ENCODE measurements at regions not wholly inside any gene's neighbourhood (a gene's known extent, or its start where the extent isn't known, plus 50 kb on each side); places are given as distances from the start of the nearest gene placed in this dataset.

DNA sequence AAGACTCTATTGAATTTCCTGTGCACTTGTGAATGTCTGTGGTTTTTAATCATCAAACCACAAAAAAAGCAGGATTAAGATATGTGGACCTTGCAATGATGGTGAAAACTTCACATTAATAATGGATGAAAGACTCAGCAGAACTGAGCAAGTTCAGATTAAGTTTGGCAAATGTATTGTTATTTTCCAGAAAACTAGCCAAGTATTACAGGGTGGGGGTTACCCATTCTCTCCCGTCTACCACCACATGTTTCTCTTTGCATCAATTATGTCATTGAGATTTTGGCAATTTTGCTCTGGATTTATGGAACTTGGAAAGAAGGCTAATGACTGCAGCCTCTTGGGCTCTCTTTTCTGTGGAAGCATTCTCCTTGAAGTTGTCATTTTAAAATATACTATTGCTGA lies 577.1 kb downstream of the ANKRD50 start (continued):
- TF ChIP-seq, protein P1, sequence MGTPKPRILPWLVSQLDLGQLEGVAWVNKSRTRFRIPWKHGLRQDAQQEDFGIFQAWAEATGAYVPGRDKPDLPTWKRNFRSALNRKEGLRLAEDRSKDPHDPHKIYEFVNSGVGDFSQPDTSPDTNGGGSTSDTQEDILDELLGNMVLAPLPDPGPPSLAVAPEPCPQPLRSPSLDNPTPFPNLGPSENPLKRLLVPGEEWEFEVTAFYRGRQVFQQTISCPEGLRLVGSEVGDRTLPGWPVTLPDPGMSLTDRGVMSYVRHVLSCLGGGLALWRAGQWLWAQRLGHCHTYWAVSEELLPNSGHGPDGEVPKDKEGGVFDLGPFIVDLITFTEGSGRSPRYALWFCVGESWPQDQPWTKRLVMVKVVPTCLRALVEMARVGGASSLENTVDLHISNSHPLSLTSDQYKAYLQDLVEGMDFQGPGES (IDR thresholded peaks at IDR 0.05; ENCODE audit: low read depth, low read length): no peak
- no peak; the same call in 1 of the 2 replicates for TF ChIP-seq MEF2A (IDR thresholded peaks at IDR 0.05; ENCODE audit: borderline replicate concordance, low read depth)
- TF ChIP-seq, protein P2, sequence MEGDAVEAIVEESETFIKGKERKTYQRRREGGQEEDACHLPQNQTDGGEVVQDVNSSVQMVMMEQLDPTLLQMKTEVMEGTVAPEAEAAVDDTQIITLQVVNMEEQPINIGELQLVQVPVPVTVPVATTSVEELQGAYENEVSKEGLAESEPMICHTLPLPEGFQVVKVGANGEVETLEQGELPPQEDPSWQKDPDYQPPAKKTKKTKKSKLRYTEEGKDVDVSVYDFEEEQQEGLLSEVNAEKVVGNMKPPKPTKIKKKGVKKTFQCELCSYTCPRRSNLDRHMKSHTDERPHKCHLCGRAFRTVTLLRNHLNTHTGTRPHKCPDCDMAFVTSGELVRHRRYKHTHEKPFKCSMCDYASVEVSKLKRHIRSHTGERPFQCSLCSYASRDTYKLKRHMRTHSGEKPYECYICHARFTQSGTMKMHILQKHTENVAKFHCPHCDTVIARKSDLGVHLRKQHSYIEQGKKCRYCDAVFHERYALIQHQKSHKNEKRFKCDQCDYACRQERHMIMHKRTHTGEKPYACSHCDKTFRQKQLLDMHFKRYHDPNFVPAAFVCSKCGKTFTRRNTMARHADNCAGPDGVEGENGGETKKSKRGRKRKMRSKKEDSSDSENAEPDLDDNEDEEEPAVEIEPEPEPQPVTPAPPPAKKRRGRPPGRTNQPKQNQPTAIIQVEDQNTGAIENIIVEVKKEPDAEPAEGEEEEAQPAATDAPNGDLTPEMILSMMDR (IDR thresholded peaks at IDR 0.05): no peak
- TF ChIP-seq NRF1 (IDR thresholded peaks at IDR 0.05; ENCODE audit: low read depth, low read length): no peak
- TF ChIP-seq, protein P3, sequence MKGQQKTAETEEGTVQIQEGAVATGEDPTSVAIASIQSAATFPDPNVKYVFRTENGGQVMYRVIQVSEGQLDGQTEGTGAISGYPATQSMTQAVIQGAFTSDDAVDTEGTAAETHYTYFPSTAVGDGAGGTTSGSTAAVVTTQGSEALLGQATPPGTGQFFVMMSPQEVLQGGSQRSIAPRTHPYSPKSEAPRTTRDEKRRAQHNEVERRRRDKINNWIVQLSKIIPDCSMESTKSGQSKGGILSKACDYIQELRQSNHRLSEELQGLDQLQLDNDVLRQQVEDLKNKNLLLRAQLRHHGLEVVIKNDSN (IDR thresholded peaks at IDR 0.05; ENCODE audit: borderline replicate concordance, low read depth): no peak
- TF ChIP-seq RAD21 (IDR thresholded peaks at IDR 0.05; ENCODE audit: low read length): no peak
- no peak for TF ChIP-seq MXI1 (IDR thresholded peaks at IDR 0.05; ENCODE audit: low read depth, low read length)
- TF ChIP-seq TAF1 (IDR thresholded peaks at IDR 0.05; ENCODE audit: borderline replicate concordance, low read depth, low read length): no peak
- TF ChIP-seq, protein P4, sequence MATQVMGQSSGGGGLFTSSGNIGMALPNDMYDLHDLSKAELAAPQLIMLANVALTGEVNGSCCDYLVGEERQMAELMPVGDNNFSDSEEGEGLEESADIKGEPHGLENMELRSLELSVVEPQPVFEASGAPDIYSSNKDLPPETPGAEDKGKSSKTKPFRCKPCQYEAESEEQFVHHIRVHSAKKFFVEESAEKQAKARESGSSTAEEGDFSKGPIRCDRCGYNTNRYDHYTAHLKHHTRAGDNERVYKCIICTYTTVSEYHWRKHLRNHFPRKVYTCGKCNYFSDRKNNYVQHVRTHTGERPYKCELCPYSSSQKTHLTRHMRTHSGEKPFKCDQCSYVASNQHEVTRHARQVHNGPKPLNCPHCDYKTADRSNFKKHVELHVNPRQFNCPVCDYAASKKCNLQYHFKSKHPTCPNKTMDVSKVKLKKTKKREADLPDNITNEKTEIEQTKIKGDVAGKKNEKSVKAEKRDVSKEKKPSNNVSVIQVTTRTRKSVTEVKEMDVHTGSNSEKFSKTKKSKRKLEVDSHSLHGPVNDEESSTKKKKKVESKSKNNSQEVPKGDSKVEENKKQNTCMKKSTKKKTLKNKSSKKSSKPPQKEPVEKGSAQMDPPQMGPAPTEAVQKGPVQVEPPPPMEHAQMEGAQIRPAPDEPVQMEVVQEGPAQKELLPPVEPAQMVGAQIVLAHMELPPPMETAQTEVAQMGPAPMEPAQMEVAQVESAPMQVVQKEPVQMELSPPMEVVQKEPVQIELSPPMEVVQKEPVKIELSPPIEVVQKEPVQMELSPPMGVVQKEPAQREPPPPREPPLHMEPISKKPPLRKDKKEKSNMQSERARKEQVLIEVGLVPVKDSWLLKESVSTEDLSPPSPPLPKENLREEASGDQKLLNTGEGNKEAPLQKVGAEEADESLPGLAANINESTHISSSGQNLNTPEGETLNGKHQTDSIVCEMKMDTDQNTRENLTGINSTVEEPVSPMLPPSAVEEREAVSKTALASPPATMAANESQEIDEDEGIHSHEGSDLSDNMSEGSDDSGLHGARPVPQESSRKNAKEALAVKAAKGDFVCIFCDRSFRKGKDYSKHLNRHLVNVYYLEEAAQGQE (IDR thresholded peaks at IDR 0.05; ENCODE audit: low read depth, low read length): no peak
- TF ChIP-seq ELF1 (IDR thresholded peaks at IDR 0.05): no peak
- TF ChIP-seq TEAD4 (IDR thresholded peaks at IDR 0.05; ENCODE audit: borderline replicate concordance, insufficient read depth): peak; percentile 91
- peak; percentile 39; the same call in 1 of the 2 replicates for TF ChIP-seq FOSL2 (IDR thresholded peaks at IDR 0.05; ENCODE audit: borderline replicate concordance, low read depth)
- TF ChIP-seq CHD2 (IDR thresholded peaks at IDR 0.05; ENCODE audit: low read length, partially characterized antibody): no peak

DNA sequence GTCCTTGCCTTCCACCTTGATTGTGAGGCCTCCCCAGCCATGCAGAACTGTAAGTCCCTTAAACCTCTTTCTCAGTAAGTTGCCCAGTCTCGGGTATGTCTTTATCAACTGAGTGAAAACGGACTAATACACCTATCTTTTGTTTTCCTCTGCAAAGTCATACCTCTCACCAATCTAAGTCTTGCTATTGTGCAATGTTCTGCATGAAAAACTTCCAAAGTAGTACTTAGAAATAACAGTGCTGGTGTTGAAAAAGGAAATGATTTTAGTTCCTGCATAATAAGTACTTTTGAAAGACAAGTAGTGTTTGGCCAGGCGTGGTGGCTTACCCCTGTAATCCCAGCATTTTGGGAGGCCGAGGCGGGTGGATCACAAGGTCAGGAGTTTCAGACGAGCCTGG lies 573.5 kb downstream of the ANKRD50 start:
- no peak for DNase-seq
- Histone ChIP-seq H3K9me3 (no peaks in the 10 kb centered on the region), H3K9ac (no peak overlapping the region), H4K20me1 (ENCODE audit: insufficient read depth) (no peaks in the 10 kb centered on the region), H3K27me3 (ENCODE audit: insufficient read depth) (no peaks in the 10 kb centered on the region), H3K27ac (ENCODE audit: low read depth in 2 of 2, low read length in 1 of 2) (no peak overlapping the region), H2AFZ (ENCODE audit: low read depth) (no peak overlapping the region), H3K79me2 (ENCODE audit: insufficient read depth) (no peaks in the 10 kb centered on the region), H3K36me3 (replicated peaks in 1 of 2; ENCODE audit: control insufficient read depth in 1 of 2, insufficient read depth in 2 of 2, low read length in 1 of 2) (no peaks in the 10 kb centered on the region), H3K4me1 (ENCODE audit: control insufficient read depth in 1 of 2, insufficient read depth in 2 of 2, low read depth in 1 of 2, low read length in 1 of 2) (peaks cover 0 to 5% of the 10 kb centered on the region in 2 experiments; a peak in 2 of 4 replicates), H3K4me3 (ENCODE audit: low read depth in 2 of 2, low read length in 1 of 2) (no peak overlapping the region), H3K9me2 (no peaks in the 10 kb centered on the region), H3F3A (replicated peaks; ENCODE audit: insufficient read depth) (no peaks in the 10 kb centered on the region), H3K4me2 (no peak overlapping the region)
- WGBS (ENCODE audit: low lambda C conversion rate): 87% methylated on average over 6 of the region's 6 CpGs
- POLR2A ChIA-PET: no interaction called here
- TF ChIP-seq FOXJ3 (CRISPR knock-in tag; IDR thresholded peaks at IDR 0.05) (no peak), PBX3 (IDR thresholded peaks at IDR 0.05) (no peak)
- CTCF ChIA-PET: no interaction called here

Data from SK-N-SH (cell line).